GM04504 (cell line): ENCODE measurements at regions not wholly inside any gene's neighbourhood (a gene's known extent, or its start where the extent isn't known, plus 50 kb on each side); places are given as distances from the start of the nearest gene placed in this dataset.

Experiments
- DNase-seq: peaks from one replicate; pipeline ENCODE4 v3.0.0-alpha.2; 2012; ENCODE audit warnings: low read depth

- DNase-seq = no peak
Observed at GRCh38 chr1:61523229-61523628, 201.7 kb downstream of the TM2D1 start.

GRCh38 chr1:61520401-61520800 is 204.5 kb downstream of the TM2D1 start:
- DNase-seq = no peak

GRCh38 chr1:61519631-61520030 is 205.3 kb downstream of the TM2D1 start:
- DNase-seq = no peak

- DNase-seq = no peak
Observed at GRCh38 chr1:61518670-61519400, 206.1 kb downstream of the TM2D1 start.

GRCh38 chr1:61517345-61517744 is 207.6 kb downstream of the TM2D1 start:
- DNase-seq = no peak

- no peak for DNase-seq
Observed at GRCh38 chr1:61515096-61515495, 209.8 kb downstream of the TM2D1 start.
